ENCODE measurements at regions not wholly inside any gene's neighbourhood (a gene's known extent, or its start where the extent isn't known, plus 50 kb on each side); places are given as distances from the start of the nearest gene placed in this dataset.

DNA sequence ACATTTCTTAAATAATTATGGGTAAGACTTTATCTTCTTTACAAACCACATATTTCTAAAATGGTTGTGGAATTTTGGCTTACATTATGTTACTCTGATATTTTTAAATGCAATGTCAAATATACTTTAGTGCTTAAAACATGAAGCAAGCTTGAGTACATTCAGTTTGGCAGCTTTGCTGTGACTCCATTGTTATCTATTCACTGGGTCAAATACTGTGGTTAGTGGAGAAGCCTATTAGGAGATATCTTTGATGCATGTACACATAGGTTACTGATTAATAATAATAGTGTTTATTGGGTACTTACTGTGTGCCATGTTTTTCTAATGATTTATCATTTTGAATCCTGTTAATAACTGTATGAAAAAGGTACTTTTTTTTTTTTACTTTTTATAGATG lies 520.4 kb upstream of the B3GALT2 start:
- DNase-seq = no peak

DNA sequence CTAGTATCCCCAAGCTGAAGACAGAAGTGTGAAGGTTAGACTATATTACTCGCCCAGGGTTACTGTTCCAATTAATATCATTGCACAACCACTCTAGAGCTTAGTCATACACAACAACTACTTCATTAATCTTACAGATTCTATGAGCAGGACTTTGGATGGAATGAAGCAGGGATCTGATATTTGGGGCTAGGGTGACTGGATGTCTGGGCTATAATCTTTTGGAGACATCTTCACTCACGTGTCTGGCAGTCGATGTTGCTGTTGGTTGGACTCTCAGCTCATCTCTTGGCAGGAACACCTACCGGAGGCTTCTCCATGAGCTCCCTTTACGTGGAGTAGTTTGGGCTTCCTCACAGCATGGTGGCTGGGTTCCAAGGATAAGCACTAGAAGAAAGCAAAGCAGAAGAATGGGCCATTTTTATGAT lies 519.2 kb upstream of the B3GALT2 start:
- DNase-seq = no peak

DNA sequence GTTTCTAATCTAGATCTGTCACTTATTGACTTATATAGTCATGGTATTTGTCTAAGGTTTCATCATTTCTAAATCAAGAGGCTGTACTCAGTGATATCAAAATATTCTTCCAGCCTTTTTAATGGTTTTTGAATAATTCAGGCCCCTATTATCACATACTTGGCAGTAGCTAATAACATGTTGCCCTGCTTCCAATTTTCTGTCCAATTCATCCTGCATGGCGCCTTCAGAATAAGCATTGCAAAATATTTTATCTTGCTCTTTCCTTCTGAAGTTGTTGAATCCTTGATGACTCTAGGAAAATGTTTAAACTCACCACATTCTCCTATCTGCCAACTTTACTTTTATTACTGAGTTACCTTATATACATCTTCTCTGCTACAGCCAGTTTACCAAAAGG lies 517.2 kb upstream of the B3GALT2 start:
- no peak for DNase-seq

DNA sequence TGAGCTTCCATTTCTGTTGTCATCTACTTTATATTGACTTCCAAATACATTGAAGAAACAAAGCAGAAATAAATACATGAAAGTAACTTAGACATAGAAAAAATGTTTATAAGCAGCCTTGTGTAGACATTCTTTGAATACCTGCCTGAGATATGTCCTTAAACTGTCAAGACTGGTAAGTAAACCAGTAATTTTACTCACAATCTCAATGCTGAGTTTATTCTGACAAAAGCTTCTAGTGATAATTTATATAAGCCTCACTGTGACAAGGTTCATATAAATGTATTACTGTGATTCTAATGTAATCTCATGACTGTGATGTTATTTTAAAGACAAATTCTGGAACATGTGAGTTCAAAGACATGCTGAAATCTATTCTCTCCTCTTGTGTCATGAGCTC lies 516.7 kb upstream of the B3GALT2 start:
- no peak for DNase-seq

DNA sequence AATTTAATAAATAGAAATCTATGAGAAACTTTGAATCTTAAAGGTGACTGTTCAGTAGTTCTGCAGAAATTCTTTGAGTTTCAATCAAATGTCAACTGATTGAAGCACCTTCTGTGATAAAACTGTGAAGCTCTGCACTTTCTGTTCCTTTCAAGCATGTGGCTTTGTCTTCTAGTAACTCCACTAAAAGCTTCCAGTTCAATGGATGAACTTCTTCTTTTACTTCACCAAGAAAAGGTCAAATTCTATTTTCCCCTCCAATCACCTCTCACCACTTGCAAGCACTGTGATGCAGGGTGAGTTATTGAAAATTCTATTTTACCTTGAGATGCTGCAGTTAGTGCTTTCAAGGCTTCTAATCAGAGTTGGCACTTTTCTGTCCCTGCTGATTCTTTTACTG lies 515.3 kb upstream of the B3GALT2 start:
- DNase-seq = no peak

DNA sequence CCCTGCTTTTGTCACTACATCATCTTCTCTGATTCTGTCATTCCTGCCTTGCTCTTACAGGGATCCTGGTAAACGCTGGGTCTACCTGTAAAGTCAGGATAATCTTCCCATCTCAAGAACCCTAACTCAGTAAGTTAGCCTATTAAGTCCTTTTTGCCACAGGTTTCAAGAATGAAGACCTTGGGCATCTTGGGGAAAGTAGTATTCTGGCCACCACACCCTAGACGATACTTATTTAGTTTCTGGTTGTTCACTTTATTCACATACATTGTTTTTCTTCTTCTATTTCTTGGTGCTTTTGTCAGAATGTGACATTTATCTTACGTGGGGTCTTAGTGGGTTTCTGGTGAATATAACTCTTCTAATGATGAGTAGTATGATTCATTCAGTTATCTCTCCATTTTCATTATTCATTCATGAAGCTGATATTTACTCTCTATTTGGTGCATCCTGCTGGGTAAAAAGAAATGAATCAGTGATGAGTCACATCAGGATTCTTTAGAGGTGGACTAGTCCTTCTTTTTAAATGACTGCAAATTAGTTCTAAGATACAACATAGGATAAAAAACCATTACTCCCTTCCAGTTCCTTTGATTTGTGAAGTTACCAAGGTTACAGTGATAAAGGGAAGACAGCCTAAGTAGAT lies 514.4 kb upstream of the B3GALT2 start:
- no peak for DNase-seq

DNA sequence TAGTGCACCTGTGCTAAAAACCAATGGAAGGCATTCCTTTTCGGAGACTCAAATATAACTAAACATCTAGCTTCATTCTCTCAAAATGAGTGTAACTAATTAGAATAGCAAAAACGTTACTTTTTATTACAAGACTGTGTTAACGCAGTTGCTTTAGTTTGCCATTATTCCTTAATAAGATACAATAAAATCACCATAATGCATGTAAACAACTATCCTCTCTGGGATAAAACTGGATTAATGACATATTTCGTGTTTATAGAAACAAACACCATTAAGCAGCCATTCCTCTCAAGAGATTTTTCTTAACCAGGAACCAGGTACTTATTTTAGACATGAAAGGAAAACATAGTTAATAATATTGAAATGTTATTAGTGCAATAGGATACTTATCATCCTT lies 512.8 kb upstream of the B3GALT2 start:
- no peak for DNase-seq

DNA sequence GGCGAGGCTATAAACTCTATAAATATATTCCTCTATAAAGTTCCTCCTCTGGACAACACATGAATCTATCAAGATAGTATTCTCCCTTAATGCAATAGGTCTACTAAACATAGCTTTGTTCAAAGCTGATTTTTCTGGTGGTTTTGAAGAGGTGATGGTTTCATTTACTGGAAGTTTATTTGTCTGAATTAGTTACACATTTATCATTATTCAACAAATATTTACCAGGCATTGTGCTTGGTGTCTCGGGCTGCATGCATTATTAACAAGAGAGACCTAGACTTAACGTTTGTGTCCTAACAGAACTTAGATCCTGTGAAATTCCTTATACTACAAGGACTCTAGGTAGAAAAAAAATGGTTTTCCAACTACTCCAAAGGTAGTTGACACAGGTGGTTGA lies 511.4 kb upstream of the B3GALT2 start:
- no peak for DNase-seq

DNA sequence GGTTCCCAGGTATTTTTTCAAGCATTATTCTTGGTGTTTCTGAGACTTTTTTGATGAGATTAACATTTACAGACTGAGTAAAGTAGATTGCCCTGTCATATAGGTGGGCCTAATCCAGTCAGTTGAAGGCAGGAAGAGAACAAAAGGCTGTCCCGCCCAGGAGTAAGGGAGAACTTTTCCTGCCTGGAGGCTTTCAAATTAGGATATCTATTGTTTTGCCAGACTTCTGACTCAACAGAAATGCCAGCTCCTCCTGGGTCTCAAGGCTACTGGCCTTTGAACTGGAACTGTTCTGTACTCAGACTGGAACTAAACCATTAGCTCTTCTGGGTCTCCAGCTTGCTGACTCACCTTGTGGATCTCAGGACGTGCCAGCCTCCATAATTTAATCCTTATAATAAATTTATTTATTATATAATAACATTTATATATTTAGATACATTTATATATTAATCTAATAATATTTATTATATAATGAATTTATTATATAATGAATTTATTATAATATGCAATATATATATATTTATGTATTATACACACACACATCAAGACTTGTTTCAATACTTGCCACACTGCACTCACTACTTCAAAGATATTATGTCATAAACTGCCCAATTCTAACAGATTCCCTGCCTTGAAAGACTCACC lies 510.8 kb upstream of the B3GALT2 start:
- DNase-seq = no peak

DNA sequence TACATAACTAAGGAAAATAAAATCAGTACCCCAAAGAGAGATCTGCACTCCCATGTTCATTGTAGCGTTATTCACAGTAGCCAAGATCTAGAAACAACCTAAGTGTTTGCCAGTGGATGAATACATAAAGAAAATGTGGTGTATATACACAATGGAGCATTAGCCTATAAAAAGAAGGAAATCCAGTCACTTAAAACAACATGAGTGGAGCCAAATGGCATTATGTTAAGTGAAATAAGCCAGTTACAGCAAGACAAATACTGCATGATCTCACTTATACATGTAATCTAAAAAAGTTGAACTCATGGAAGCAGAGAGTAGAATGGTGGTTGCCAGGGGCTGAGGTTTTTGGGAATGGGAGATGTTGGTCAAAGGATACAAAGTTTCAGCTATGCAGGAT lies 508.3 kb upstream of the B3GALT2 start:
- no peak for DNase-seq

DNA sequence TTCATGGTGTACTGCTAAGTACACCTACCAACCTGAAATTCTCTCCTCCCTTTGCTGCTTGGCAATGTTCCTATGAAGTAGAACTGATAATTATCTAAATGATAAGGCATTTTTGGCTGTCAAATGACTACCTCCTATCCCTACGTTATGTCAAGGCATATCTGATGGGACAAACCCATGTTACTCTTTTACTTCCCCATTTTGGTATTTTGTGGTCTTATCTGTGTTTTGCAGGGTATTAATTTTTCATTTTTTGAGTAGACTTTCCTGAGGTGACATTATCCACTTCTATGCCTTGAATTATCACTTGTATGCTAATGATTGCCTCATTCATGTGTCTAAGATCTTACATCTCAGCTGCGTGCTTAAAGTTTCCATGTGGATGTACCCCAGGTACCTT lies 499.6 kb upstream of the B3GALT2 start:
- DNase-seq = no peak

DNA sequence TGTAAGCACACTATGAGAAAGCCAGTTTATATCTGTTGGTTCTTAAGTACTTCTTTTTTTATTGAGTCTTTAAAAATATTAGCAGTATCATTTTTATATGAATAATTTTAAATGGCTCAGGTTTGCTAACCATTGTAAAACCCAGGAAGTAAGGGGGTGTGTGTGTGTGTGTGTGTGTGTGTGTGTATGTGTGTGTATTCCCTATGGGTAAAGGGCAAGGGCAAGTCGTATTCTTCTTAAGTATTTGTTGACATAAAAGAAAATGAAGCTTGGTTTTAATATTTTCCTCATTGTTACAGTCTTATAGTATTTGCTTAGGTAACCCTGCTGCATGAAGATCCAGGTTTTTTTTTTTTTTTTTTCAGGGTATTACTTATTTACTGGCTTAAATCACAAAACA lies 495.0 kb upstream of the B3GALT2 start:
- DNase-seq = no peak

DNA sequence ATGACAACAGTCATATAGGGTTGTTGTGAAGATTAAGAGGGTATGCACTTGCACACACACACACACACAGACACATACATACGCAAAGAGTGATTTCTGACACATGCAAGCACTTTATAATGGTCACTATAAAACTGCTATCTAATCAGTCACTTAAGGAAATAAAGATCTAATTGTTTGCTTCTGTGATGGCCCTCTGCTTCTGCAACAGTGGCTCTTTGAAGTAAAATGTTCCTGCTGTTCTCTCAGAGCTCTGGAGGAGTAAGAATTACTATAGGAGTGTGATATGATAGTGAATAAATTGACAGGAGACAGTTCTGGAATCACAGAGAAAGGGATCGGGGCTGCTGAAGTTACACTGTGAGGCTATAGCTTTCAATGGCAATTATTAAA lies 494.5 kb upstream of the B3GALT2 start:
- DNase-seq = no peak

DNA sequence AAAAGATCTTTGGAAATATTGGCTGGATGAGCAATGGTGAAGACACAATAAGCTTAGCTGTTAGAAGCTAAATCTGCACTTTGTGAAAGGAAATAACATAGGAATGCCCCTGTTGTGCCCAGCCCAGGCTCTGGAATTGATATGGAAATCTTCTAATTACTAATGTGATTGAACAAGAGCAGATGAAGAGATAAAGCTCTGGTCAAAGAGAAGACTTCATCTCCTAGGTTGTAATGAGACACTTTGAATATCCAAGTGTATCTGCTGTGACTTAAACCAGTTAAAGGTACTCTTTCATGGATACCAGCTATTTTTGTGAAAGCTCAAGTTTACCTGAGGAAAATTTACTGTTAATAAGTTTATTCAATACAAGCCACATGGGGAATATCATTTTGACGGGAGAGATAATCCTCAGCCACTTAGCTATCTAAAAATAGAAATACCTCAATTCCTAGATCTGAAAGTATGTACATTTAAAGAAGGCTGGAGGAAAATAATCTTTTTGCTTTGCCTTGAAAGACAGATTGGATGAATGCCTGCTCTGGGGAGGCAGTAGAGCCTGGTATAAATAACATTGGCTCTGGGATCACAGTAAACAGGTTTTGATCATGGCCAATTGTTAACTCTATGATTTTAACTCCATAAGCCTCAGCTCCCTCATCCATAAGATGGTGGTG lies 494.0 kb upstream of the B3GALT2 start:
- DNase-seq = no peak

DNA sequence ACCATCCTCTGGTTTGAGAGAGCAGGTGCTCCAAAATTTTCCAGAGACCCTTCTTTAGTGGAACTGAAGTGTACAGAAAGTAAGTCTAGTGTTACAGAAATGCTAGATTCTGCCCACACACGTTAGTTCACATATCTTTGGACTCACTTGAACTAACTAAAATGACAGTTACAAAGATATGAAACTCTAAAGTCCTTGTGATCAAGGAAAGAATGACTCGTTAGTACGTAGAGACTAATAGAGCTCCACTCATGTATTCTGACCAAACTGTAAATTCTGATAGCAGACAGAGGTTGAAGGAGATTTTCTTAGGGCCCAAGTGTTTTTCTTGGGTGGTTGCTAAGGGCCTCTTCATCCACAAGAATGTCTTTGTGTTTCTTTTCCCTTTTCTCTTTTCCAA lies 491.5 kb upstream of the B3GALT2 start:
- DNase-seq = no peak

DNA sequence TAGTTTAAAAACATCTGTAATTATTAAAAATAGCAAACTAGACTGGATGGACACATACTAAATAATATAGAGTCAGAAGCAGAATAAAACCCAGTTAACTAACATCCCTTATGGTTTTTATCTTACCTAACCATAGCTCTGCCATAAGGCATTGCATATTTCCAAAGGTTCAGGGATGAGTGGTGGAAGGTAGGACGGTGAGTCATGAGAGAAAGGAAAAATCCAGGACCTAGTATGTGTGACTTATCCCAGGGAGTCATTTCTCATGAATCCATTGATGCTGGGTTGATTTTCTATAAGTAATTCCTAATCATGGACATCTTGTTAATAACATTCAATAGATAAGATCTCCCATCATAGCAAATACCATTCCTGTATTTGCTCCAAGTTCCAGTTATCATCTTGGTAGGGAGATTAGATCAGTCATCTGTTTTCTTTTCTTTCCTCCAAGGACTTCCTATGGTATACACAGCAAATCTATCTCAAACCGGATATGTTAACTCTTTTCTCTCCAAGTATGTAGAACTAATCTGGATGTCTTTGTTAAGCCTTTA lies 490.7 kb upstream of the B3GALT2 start:
- no peak for DNase-seq

DNA sequence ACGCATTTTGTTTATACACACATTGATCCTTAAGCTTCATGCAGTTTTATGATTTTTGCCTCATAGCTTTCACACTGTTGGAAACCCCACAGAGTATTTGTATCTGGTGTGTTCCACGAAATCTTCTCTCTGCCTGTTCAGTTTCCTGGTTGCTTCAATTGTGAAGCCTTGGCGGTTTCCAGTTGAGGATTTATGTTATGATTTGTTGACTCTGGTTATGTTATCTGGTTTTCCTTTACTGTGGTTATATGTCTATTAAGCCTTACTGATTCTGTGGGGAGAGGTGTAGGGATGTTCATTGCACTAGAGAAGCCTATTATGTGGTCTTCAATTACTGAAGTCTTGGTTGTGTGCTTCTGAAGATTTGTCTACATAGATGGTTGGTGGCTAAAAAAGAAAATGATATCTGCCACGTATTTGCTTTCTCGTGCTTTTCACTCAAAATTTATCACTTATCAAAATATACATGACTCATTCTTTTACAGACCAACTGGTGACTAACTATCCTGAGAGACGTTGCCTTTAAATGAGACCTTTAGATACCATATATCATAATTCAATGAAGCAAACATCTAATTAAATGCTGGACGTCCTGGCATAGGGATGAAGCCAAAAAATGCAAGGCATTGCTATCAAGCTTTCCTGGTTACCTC lies 488.0 kb upstream of the B3GALT2 start:
- no peak for DNase-seq

DNA sequence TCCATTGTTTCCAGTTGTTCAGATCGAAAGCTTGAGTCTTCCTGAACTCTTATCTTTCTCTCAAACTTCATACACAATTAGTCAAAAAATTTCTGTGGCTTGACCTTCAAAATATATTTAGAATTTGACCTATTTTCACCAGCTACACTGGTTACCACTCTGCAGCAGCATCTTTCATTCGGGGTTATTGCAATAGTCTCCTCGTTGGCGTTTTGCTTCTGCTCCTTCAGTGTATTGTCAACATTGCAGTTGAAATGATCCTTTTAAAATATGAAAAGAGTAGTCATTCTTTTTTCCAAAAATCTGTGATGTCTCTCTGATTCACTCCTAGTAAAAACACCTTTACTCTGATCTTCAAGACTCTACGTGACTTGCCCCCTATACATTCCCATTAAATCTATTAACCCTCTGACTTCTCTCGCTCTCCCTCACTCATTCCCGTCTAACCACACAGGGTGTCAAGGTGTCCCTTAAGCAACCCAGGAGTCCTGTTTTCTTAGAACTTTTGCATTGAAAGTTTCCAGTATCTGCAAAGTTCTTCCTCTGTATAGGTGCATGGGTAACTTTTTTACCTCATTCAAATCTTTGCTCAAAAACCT lies 480.2 kb upstream of the B3GALT2 start:
- DNase-seq = no peak

DNA sequence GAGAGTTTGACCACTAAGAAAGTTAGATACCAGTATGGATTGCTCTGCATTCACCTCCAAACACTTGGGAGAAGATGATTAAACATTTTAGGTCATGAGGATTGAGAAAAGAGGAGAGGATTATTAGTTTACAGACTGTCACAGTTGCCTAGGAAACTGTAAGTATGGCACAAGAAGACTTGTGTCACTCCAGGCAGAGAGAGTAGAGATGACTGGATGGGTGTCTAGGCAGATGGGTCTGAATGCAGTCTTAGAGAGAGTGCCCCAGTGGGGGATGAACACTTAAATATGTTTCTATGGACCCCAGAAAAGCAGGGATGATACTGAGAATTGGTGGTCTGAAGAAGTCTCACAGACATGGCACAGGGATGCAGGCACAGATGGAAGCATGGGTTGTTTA lies 477.6 kb upstream of the B3GALT2 start:
- DNase-seq = no peak

DNA sequence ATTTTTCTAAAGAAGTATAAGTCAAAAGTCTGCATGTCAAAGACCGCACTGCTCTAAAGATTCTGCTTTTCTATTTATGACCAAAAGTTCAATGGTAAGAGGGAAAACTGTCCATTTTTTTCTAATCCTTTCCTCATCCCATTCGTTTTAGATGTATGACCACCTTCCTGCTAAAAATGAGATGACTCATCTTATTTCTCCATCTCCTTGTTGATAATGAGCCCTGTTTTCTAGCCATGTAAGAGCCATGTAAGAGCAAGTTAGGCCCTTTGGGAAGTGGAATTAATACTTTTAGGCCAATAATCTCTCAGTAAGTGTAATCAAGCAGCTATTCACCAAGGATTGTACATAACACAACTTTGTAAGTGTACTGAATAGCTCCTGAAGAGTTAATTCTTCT lies 475.6 kb upstream of the B3GALT2 start:
- no peak for DNase-seq

DNA sequence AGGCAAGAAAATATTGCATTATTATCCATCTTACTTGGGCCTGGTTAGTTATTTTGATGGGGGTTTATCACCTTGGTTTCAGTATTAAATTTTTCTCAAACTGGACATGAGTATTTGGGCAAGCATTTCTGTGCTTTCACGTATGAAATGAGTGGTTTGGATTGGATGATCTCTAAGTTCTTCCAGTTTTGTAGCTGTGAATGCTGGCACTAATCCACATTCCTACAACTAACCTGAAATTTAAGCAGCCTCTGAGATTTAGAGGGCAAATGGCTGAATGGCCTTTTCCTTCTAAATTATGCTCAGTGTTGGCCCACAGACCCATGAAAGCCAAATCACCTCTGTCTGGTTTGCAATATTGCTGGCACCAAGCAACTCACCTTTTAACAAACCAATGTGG lies 475.0 kb upstream of the B3GALT2 start:
- no peak for DNase-seq

DNA sequence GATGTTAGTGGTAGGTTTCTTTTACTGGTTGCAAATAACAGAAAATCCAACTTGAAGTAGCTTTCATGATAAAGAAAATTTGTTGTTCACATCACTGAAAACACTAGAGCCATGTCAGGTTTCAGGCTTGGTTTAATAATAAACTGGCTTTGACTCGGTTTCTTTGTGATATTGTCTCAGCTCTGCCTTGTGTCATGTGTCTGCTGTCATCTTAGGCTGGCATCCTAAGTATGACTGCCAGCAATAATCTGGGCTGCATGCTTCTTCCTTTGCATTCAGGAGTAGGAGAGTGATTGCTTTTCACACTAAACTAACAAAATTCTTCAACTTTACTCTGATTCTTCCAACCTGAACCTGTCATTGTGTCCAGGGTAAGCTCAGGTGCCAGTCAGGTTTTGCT lies 474.0 kb upstream of the B3GALT2 start:
- DNase-seq = no peak
